HepG2 (cell line): ENCODE measurements at regions not wholly inside any gene's neighbourhood (a gene's known extent, or its start where the extent isn't known, plus 50 kb on each side); places are given as distances from the start of the nearest gene placed in this dataset.
A peak's percentile ranks its signal among the peaks of the same experiment; 100 is the strongest.

ENCODE experiments used
- ATAC-seq: fragments of 200-7000 bp; cut with Tn5 transposase; 3 replicates; pipeline ENCODE4 v1.9.1; 2020; ENCODE audit warnings: mild to moderate bottlenecking, moderate library complexity
- BruUV-seq: library from RNA; stranded (reverse); fragments of 400-500 nt; replicated peaks from 2 replicates; lab custom pipeline; 2021; lab: Mats Ljungman, UMichigan
- CTCF ChIA-PET: fragments of 300-600 bp; formaldehyde crosslinking; extraction: SDS; loops from one replicate; lab custom pipeline; 2021; ENCODE audit warnings: low total read pairs, inconsistent platforms, low intra/inter-chr PET ratio; lab: Yijun Ruan, JAX
- POLR2A ChIA-PET: fragments of 350-600 bp; sonication (Branson Sonifier 250); formaldehyde crosslinking; loops from one replicate; lab custom pipeline; 2020; ENCODE audit warnings: antibody characterized with exemption, inconsistent platforms; lab: Yijun Ruan, JAX
- DNase-seq: peaks from one replicate; pipeline ENCODE4 v3.0.0-alpha.2; 2015; ENCODE audit warnings: low spot score
- FAIRE-seq: peaks from 3 replicates; lab custom pipeline; 2011; peaks lifted over from hg19 to GRCh38; lab: Jason Lieb, UNC
- H2AFZ ChIP-seq: one replicate; pipeline ENCODE4 v1.6.1; 2011; ENCODE audit warnings: low read length, inconsistent platforms
- H3K27ac ChIP-seq: fragments of 300-600 bp; 3 replicates; pipeline ENCODE4 v1.8.0; 2011; ENCODE audit warnings: mixed run types, mild to moderate bottlenecking, mixed read lengths, low read length, inconsistent platforms; ENCODE audit not compliant: insufficient read depth; ENCODE audit errors: extremely low read length
- H3K27me3 ChIP-seq, 2 experiments: fragments of 200-600 bp in 1 of 2; 2 replicates in 1 of 2; 3 replicates in 1 of 2; pipeline versions ENCODE4 v1.6.0 to v1.8.0; 2011; ENCODE audit warnings: low read length in 2 of 2, mild to moderate bottlenecking in 2 of 2, moderate library complexity in 2 of 2, inconsistent platforms in 1 of 2; ENCODE audit not compliant: insufficient read depth in 2 of 2, control insufficient read depth in 1 of 2
- H3K36me3 ChIP-seq, 2 experiments: fragments of 200-600 bp in 1 of 2; replicated peaks in 1 of 2; 2 replicates in 1 of 2; 3 replicates in 1 of 2; pipeline versions ENCODE4 v1.5.1 to v1.8.0; 2011; ENCODE audit warnings: low read length in 2 of 2, inconsistent platforms in 1 of 2; ENCODE audit not compliant: insufficient read depth in 2 of 2, control insufficient read depth in 1 of 2
- H3K4me1 ChIP-seq: 2 replicates; pipeline ENCODE4 v1.5.1; 2012; ENCODE audit warnings: low read length, inconsistent platforms; ENCODE audit not compliant: insufficient read depth
- H3K4me2 ChIP-seq: 2 replicates; pipeline ENCODE4 v1.6.0; 2011; ENCODE audit warnings: low read depth, low read length, inconsistent platforms
- H3K4me3 ChIP-seq, 3 experiments: fragments of 200-600 bp in 1 of 3; sonication (generic), shearing (Covaris generic) in 1 of 3; replicated peaks in 1 of 3; 2 replicates each; pipeline ENCODE4 v1.5.1; 2011 to 2016; ENCODE audit warnings: low read length in 3 of 3, inconsistent platforms in 2 of 3, low read depth in 2 of 3, mild to moderate bottlenecking in 2 of 3, control low read depth in 1 of 3, mixed read lengths in 1 of 3; ENCODE audit not compliant: insufficient read depth in 1 of 3
- H3K79me2 ChIP-seq: one replicate; pipeline ENCODE4 v1.6.1; 2011; ENCODE audit warnings: low read length, inconsistent platforms; ENCODE audit not compliant: insufficient read depth
- H3K9ac ChIP-seq: 2 replicates; pipeline ENCODE4 v1.6.0; 2011; ENCODE audit warnings: mild to moderate bottlenecking, low read depth, low read length, inconsistent platforms; ENCODE audit not compliant: insufficient read depth
- H3K9me3 ChIP-seq: 2 replicates; pipeline ENCODE4 v1.5.1; 2012; ENCODE audit warnings: mild to moderate bottlenecking, low read length
- H4K20me1 ChIP-seq: 2 replicates; pipeline ENCODE4 v1.6.0; 2011; ENCODE audit warnings: inconsistent platforms, mild to moderate bottlenecking, low read length, moderate library complexity; ENCODE audit not compliant: insufficient read depth
- BORCS8-MEF2B ChIP-seq: sonication (generic); formaldehyde crosslinking; IDR thresholded peaks from 2 replicates; pipeline ENCODE4 v1.8.0; 2022; ENCODE audit warnings: mild to moderate bottlenecking, missing genetic modification reagents
- CHD2 ChIP-seq: IDR thresholded peaks from 2 replicates; pipeline ENCODE4 v1.6.1; 2011; ENCODE audit warnings: low read depth, low read length, improper control_type of control experiment
- EED ChIP-seq: sonication (generic); formaldehyde crosslinking; IDR thresholded peaks from 2 replicates; pipeline ENCODE4 v1.5.0; 2020; ENCODE audit warnings: mild to moderate bottlenecking, missing genetic modification reagents
- HDAC1 ChIP-seq: sonication (generic); formaldehyde crosslinking; IDR thresholded peaks from 2 replicates; pipeline ENCODE4 v1.5.1; 2020; ENCODE audit warnings: mild to moderate bottlenecking, missing genetic modification reagents
- LCORL ChIP-seq, 2 experiments: fragments of 450-650 bp in 1 of 2; sonication (generic) in 1 of 2; formaldehyde crosslinking in 1 of 2; IDR thresholded peaks; 2 replicates each; pipeline versions ENCODE4 v1.5.0 to v1.6.1; 2017 to 2020; ENCODE audit warnings: antibody characterized with exemption in 1 of 2, missing genetic modification reagents in 1 of 2
- MAZ ChIP-seq, 2 experiments: sonication (generic) in 1 of 2; formaldehyde crosslinking in 1 of 2; IDR thresholded peaks; 2 replicates each; pipeline versions ENCODE4 v1.5.0 to v1.6.1; 2012 to 2020; ENCODE audit warnings: low read depth in 2 of 2, mild to moderate bottlenecking in 2 of 2, borderline replicate concordance in 1 of 2, improper control_type of control experiment in 1 of 2, low read length in 1 of 2, missing genetic modification reagents in 1 of 2, moderate library complexity in 1 of 2
- MXD4 ChIP-seq: IDR thresholded peaks from 2 replicates; pipeline ENCODE4 v1.6.1; 2016; ENCODE audit warnings: mild to moderate bottlenecking, missing biosample characterization, missing genetic modification reagents
- NFYC ChIP-seq: IDR thresholded peaks from 2 replicates; pipeline ENCODE4 v1.6.1; 2016; ENCODE audit warnings: missing genetic modification reagents, missing compliant biosample characterization
- THYN1 ChIP-seq: sonication (generic); formaldehyde crosslinking; IDR thresholded peaks from 2 replicates; pipeline ENCODE4 v1.8.1; 2023; ENCODE audit warnings: low read depth, mild to moderate bottlenecking, moderate library complexity, missing genetic modification reagents, borderline replicate concordance
- ZBTB7A ChIP-seq: sonication (generic); formaldehyde crosslinking; IDR thresholded peaks from 2 replicates; pipeline ENCODE4 v1.8.0; 2022; ENCODE audit warnings: mild to moderate bottlenecking, missing genetic modification reagents
- ZNF253 ChIP-seq: sonication (generic); formaldehyde crosslinking; IDR thresholded peaks from 2 replicates; pipeline ENCODE4 v1.8.0; 2022; ENCODE audit warnings: mild to moderate bottlenecking, missing genetic modification reagents, borderline replicate concordance
- ZNF337 ChIP-seq: sonication (generic); formaldehyde crosslinking; IDR thresholded peaks from 2 replicates; pipeline ENCODE4 v1.5.1; 2020; ENCODE audit warnings: missing genetic modification reagents, low read depth, mild to moderate bottlenecking, borderline replicate concordance
- ZNF414 ChIP-seq: sonication (generic); formaldehyde crosslinking; IDR thresholded peaks from 2 replicates; pipeline ENCODE4 v1.5.0; 2020; ENCODE audit warnings: missing genetic modification reagents
- ZNF460 ChIP-seq: sonication (generic); formaldehyde crosslinking; IDR thresholded peaks from 2 replicates; pipeline ENCODE4 v1.5.1; 2020; ENCODE audit warnings: missing genetic modification reagents, mild to moderate bottlenecking, borderline replicate concordance
- ZNF558 ChIP-seq: sonication (generic); formaldehyde crosslinking; IDR thresholded peaks from 2 replicates; pipeline ENCODE4 v1.9.0; 2022; ENCODE audit warnings: mild to moderate bottlenecking, missing genetic modification reagents, borderline replicate concordance
- ZNF724P ChIP-seq: sonication (generic); formaldehyde crosslinking; IDR thresholded peaks from 2 replicates; pipeline ENCODE4 v1.8.0; 2022; ENCODE audit warnings: missing genetic modification reagents, borderline replicate concordance
- ZNF75D ChIP-seq: sonication (generic); formaldehyde crosslinking; IDR thresholded peaks from 2 replicates; pipeline ENCODE4 v1.8.1; 2023; ENCODE audit warnings: missing genetic modification reagents, mild to moderate bottlenecking, borderline replicate concordance
- ZNF766 ChIP-seq: sonication (generic); formaldehyde crosslinking; IDR thresholded peaks from 2 replicates; pipeline ENCODE4 v1.5.0; 2020; ENCODE audit warnings: missing genetic modification reagents, borderline replicate concordance
- WGBS: methylation state at CpG from one replicate; pipeline ENCODE4 v1.1.6; 2017; ENCODE audit warnings: low lambda C conversion rate; 5-methylcytosine and 5-hydroxymethylcytosine counted together
- in situ Hi-C: cut with HindIII; loops from 2 replicates; pipeline ENCODE4 v1.10.0; 2017; ENCODE audit warnings: low pct_unique_long_range_greater_than_20kb; ENCODE audit not compliant: extremely low pct_ligation_motif_present
- intact Hi-C: fragments of 100-400 bp; cut with micrococcal nuclease; formaldehyde crosslinking; loops from one replicate; pipeline ENCODE4 v1.10.0; 2022; ENCODE audit not compliant: unreplicated experiment
- TF ChIP-seq, protein P1 (sequence below): sonication (generic); formaldehyde crosslinking; IDR thresholded peaks from 2 replicates; pipeline ENCODE4 v1.8.0; 2022; ENCODE audit warnings: mild to moderate bottlenecking, missing genetic modification reagents; ENCODE audit not compliant: insufficient replicate concordance

DNA sequence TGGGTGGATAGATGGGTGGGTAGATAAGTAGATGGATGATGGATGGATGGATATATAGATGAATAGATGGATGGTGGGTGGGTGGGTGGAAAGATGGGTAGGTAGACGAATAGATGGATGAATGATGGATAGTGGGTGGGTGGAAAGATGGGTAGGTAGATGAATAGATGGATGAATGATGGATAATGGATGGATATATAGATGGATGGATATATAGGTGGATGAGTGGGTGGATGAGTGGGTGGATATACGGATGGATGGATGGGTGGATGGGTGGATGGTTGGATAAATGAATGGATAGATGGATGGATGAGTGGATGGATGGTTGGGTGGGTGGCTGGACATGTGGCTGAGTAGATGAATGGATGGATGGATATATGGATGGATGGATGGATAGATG, 53.1 kb upstream of the THY1 start (continued):
- TF ChIP-seq MAZ (IDR thresholded peaks at IDR 0.05; ENCODE audit: borderline replicate concordance, low read depth, low read length) (no peak), MAZ (CRISPR knock-in tag; IDR thresholded peaks at IDR 0.05; ENCODE audit: low read depth) (no peak)

DNA sequence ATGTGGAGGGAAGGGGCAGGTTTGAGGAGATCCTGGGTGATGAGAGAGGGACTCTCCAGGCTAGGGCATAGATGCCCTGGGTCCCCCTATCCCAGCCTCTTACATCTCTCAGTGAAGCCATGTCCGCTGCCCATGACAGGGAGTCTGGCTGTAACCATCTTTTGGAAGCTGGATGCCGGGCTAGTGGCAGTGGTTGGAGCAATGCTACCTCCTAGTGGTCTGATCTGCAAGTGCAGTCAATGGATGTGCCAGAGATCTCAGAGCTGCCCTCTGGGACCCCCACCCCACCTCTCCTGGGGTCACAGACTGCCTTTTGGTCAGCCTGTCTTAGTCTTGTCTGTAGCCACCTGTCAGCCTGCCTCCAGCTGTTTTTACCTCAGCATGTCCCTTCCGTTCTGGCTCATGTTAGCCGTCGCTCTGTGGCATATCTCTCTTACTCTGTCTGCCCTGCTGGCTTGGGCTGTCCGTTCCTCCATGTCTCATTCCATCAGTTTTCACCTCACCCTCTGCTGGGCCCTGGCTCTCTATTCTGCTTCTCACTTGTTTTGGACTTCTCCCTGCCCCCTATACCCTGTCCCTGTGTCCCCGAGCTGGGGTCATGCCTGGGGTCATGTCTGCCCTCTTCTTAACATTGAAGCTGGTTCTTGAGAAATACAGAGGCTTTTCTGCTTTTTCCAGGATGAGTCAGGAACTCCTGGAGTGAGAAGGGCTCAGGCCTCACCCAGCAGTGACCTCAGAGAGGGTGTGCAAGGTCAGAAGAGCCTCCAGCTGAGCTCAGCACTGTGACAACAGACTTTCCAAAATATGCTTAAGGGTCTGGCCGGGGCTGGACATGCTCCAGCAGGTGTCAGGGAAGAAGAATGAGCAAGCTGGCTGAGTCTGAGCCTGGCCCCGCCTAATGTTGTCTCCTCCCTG, 52.0 kb upstream of the THY1 start:
- in situ Hi-C loops, result loop anchor here (5.0 to 10.0 kb wide), 3 partner anchors 98 to 280 kb away; partner anchors contain the start of gene RNF26
- H3K79me2 ChIP-seq, result no peaks in the 10 kb centered on the region
- peak; percentile 62 for ATAC-seq
- no peaks in the 10 kb centered on the region; a peak in 1 of 5 replicates for H3K36me3 ChIP-seq
- H3K4me3 ChIP-seq, result no peak overlapping the region
- peak; percentile 56 for DNase-seq
- no peaks in the 10 kb centered on the region for H4K20me1 ChIP-seq
- H2AFZ ChIP-seq, result no peak overlapping the region
- WGBS, result 52% methylated on average over 8 of the region's 9 CpGs
- no peak overlapping the region for H3K27ac ChIP-seq
- H3K4me1 ChIP-seq, result peaks cover 42% of the 10 kb centered on the region
- peak; percentile 67 for FAIRE-seq
- no peak overlapping the region for H3K4me2 ChIP-seq
- H3K9me3 ChIP-seq, result no peaks in the 10 kb centered on the region
- intact Hi-C loops, result loop anchor here (2.0 to 5.0 kb wide), 2 partner anchors 94 to 143 kb away; partner anchors contain the start of genes RNF26 and USP2
- no TSS peak for BruUV-seq
- POLR2A ChIA-PET, result interaction anchor here (1.1 to 1.6 kb wide), 2 partner anchors 85 to 156 kb away, joined by 3 read pairs; no protein-coding TSS in a partner anchor
- no peak overlapping the region for H3K9ac ChIP-seq
- H3K27me3 ChIP-seq, result no peaks in the 10 kb centered on the region; a peak in 1 of 5 replicates
- CTCF ChIA-PET, result interaction anchor here (1.3 to 1.5 kb wide), 2 partner anchors 101 to 153 kb away, joined by 3 to 5 read pairs; no protein-coding TSS in a partner anchor
- TF ChIP-seq ZNF460 (CRISPR knock-in tag), result no peak
- TF ChIP-seq MXD4 (CRISPR knock-in tag), result no peak
- no peak for TF ChIP-seq ZNF724P (CRISPR knock-in tag)
- TF ChIP-seq HDAC1 (CRISPR knock-in tag), result no peak
- TF ChIP-seq ZNF337, result no peak
- no peak for TF ChIP-seq ZNF414 (CRISPR knock-in tag)
- TF ChIP-seq THYN1 (CRISPR knock-in tag), result no peak
- no peak for TF ChIP-seq ZNF766 (CRISPR knock-in tag)
- 0 out of 2 replicates have a peak, but pooled peaks have one; percentile 21 for TF ChIP-seq ZBTB7A (CRISPR knock-in tag)
- no peak for TF ChIP-seq ZNF75D (CRISPR knock-in tag)
- TF ChIP-seq BORCS8-MEF2B (CRISPR knock-in tag), result no peak
- no peak for TF ChIP-seq LCORL (IDR thresholded peaks at IDR 0.05)
- 0 out of 2 replicates have a peak, but pooled peaks have one; percentile 24 for TF ChIP-seq LCORL (CRISPR knock-in tag; IDR thresholded peaks at IDR 0.05)
- TF ChIP-seq CHD2, result no peak
- no peak for TF ChIP-seq ZNF558 (CRISPR knock-in tag)
- TF ChIP-seq, protein P1, sequence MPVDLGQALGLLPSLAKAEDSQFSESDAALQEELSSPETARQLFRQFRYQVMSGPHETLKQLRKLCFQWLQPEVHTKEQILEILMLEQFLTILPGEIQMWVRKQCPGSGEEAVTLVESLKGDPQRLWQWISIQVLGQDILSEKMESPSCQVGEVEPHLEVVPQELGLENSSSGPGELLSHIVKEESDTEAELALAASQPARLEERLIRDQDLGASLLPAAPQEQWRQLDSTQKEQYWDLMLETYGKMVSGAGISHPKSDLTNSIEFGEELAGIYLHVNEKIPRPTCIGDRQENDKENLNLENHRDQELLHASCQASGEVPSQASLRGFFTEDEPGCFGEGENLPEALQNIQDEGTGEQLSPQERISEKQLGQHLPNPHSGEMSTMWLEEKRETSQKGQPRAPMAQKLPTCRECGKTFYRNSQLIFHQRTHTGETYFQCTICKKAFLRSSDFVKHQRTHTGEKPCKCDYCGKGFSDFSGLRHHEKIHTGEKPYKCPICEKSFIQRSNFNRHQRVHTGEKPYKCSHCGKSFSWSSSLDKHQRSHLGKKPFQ, result no peak
- no peak for TF ChIP-seq ZNF253
- no peak for TF ChIP-seq NFYC (CRISPR knock-in tag)
- TF ChIP-seq EED, result peak; percentile 17; the same call in 1 of the 2 replicates
